Fibroblast of lung (primary cell): ENCODE measurements at regions not wholly inside any gene's neighbourhood (a gene's known extent, or its start where the extent isn't known, plus 50 kb on each side); places are given as distances from the start of the nearest gene placed in this dataset.

Experiments
- DNase-seq, 2 donors: peaks; one replicate each; pipeline versions ENCODE4 v3.0.0 to v3.0.0-alpha.2; 2010; ENCODE audit warnings: low read depth in 2 of 2
- H2AFZ ChIP-seq: 2 replicates; pipeline ENCODE4 v1.5.1; 2012; ENCODE audit warnings: low read length, control low read depth, inconsistent platforms
- H3K27ac ChIP-seq: 2 replicates; pipeline ENCODE4 v1.5.1; 2011; ENCODE audit warnings: low read length, control low read depth; ENCODE audit not compliant: insufficient read depth
- H3K27me3 ChIP-seq: 2 replicates; pipeline ENCODE4 v1.5.1; 2011; ENCODE audit warnings: mild to moderate bottlenecking, low read length; ENCODE audit not compliant: control insufficient read depth, insufficient read depth
- H3K36me3 ChIP-seq: 2 replicates; pipeline ENCODE4 v1.5.1; 2011; ENCODE audit warnings: low read length; ENCODE audit not compliant: control insufficient read depth, insufficient read depth
- H3K4me1 ChIP-seq: 2 replicates; pipeline ENCODE4 v1.5.1; 2011; ENCODE audit warnings: low read length; ENCODE audit not compliant: control insufficient read depth, insufficient read depth; ENCODE audit errors: extremely low read depth
- H3K4me2 ChIP-seq: 2 replicates; pipeline ENCODE4 v1.5.1; 2011; ENCODE audit warnings: low read length, control low read depth; ENCODE audit not compliant: insufficient read depth; ENCODE audit errors: extremely low read depth
- H3K4me3 ChIP-seq, 4 experiments: fragments of 200-600 bp in 1 of 4; sonication (generic) in 1 of 4; replicated peaks in 1 of 4; 2 replicates each; pipeline ENCODE4 v1.5.1; 2011 to 2016; ENCODE audit warnings: low read length in 4 of 4, low read depth in 3 of 4, mild to moderate bottlenecking in 3 of 4, control low read depth in 2 of 4, inconsistent platforms in 1 of 4, mixed read lengths in 1 of 4; ENCODE audit not compliant: insufficient read depth in 1 of 4; ENCODE audit errors: control extremely low read depth in 1 of 4
- H3K79me2 ChIP-seq: 2 replicates; pipeline ENCODE4 v1.5.1; 2012; ENCODE audit warnings: mild to moderate bottlenecking, low read length, inconsistent platforms; ENCODE audit not compliant: control insufficient read depth, insufficient read depth
- H3K9ac ChIP-seq: 2 replicates; pipeline ENCODE4 v1.5.1; 2011; ENCODE audit warnings: mild to moderate bottlenecking, low read length, control low read depth; ENCODE audit not compliant: insufficient read depth
- H3K9me3 ChIP-seq: 2 replicates; pipeline ENCODE4 v1.5.1; 2012; ENCODE audit warnings: low read depth, low read length; ENCODE audit not compliant: control insufficient read depth, insufficient read depth
- H4K20me1 ChIP-seq: 2 replicates; pipeline ENCODE4 v1.5.1; 2011; ENCODE audit warnings: low read length; ENCODE audit not compliant: control insufficient read depth, insufficient read depth; ENCODE audit errors: extremely low read depth
- CTCF ChIP-seq, 2 donors: IDR thresholded peaks in 1 of 2; conservative IDR thresholded peaks in 1 of 2; 1 replicate in 1 of 2; 2 replicates in 1 of 2; pipeline ENCODE4 v1.5.1; 2011 to 2012; ENCODE audit warnings: low read length in 2 of 2, control low read depth in 1 of 2, inconsistent platforms in 1 of 2, low read depth in 1 of 2, mild to moderate bottlenecking in 1 of 2
- EZH2 ChIP-seq: IDR thresholded peaks from 2 replicates; pipeline ENCODE4 v1.5.1; 2012; ENCODE audit warnings: low read length, control low read depth, mild to moderate bottlenecking; ENCODE audit errors: missing control alignments

- Histone ChIP-seq H3K9ac (no peak overlapping the region), H3K9me3 (no peaks in the 10 kb centered on the region), H3K27ac (no peak overlapping the region)
Measured at GRCh38 chr2:217739741-217740140, 263.1 kb downstream of the TNS1 start.

GRCh38 chr2:217738061-217738460, 264.7 kb downstream of the TNS1 start:
- H4K20me1 ChIP-seq, result no peaks in the 10 kb centered on the region
- no peaks in the 10 kb centered on the region for H3K9me3 ChIP-seq
- no peak for DNase-seq

More at GRCh38 chr2:217739741-217740140, 263.1 kb downstream of the TNS1 start:
- no peaks in the 10 kb centered on the region for H3K79me2 ChIP-seq
- H3K4me2 ChIP-seq, result no peak overlapping the region
- no peaks in the 10 kb centered on the region for H3K4me1 ChIP-seq
- no peaks in the 10 kb centered on the region for H3K27me3 ChIP-seq
- no peak for DNase-seq
- no peaks in the 10 kb centered on the region for H3K36me3 ChIP-seq
- no peaks in the 10 kb centered on the region for H4K20me1 ChIP-seq
- H2AFZ ChIP-seq, result no peak overlapping the region
- no peak for TF ChIP-seq EZH2
- no peak for TF ChIP-seq CTCF (conservative IDR thresholded peaks at IDR 0.05 in 1 of 2, IDR thresholded peaks at IDR 0.05 in 1 of 2; ENCODE audit: low read depth in 1 of 2, low read length in 2 of 2)
- no peak overlapping the region for H3K4me3 ChIP-seq

GRCh38 chr2:217736776-217737550, 265.8 kb downstream of the TNS1 start:
- Histone ChIP-seq H3K27me3 (no peaks in the 10 kb centered on the region), H3K4me2 (no peak overlapping the region), H3K4me3 (no peak overlapping the region), H4K20me1 (no peaks in the 10 kb centered on the region), H3K9me3 (no peaks in the 10 kb centered on the region), H3K9ac (no peak overlapping the region), H3K79me2 (no peaks in the 10 kb centered on the region), H3K36me3 (no peaks in the 10 kb centered on the region), H3K27ac (no peak overlapping the region), H2AFZ (no peak overlapping the region), H3K4me1 (peaks cover 6% of the 10 kb centered on the region)
- DNase-seq, result peak in 1 of 2 donors; percentile 27
- TF ChIP-seq CTCF (conservative IDR thresholded peaks at IDR 0.05 in 1 of 2, IDR thresholded peaks at IDR 0.05 in 1 of 2; ENCODE audit: low read depth in 1 of 2, low read length in 2 of 2) (no peak), EZH2 (no peak)

More at GRCh38 chr2:217738061-217738460, 264.7 kb downstream of the TNS1 start:
- TF ChIP-seq EZH2, result no peak
- TF ChIP-seq CTCF (conservative IDR thresholded peaks at IDR 0.05 in 1 of 2, IDR thresholded peaks at IDR 0.05 in 1 of 2; ENCODE audit: low read depth in 1 of 2, low read length in 2 of 2), result no peak
- no peaks in the 10 kb centered on the region for H3K27me3 ChIP-seq
- H2AFZ ChIP-seq, result no peak overlapping the region
- no peak overlapping the region for H3K4me2 ChIP-seq
- no peak overlapping the region for H3K27ac ChIP-seq
- H3K9ac ChIP-seq, result no peak overlapping the region
- no peaks in the 10 kb centered on the region for H3K79me2 ChIP-seq
- H3K4me3 ChIP-seq, result no peak overlapping the region
- no peaks in the 10 kb centered on the region for H3K4me1 ChIP-seq
- no peaks in the 10 kb centered on the region for H3K36me3 ChIP-seq
